Pancreas (tissue), 10 donors: ENCODE measurements at regions not wholly inside any gene's neighbourhood (a gene's known extent, or its start where the extent isn't known, plus 50 kb on each side); places are given as distances from the start of the nearest gene placed in this dataset.

Experiments
- ATAC-seq, 4 donors: fragments of 200-7000 bp; cut with Tn5 transposase; one replicate each; pipeline versions ENCODE4 v1.8.0 to v1.9.1; 2020; ENCODE audit warnings: mild to moderate bottlenecking in 4 of 4, moderate library complexity in 4 of 4
- DNase-seq, 6 donors: peaks; one replicate each; pipeline ENCODE4 v3.0.0-alpha.2; 2020
- FAIRE-seq: peaks from 2 replicates; lab custom pipeline; 2012; peaks lifted over from hg19 to GRCh38; lab: Jason Lieb, UNC
- H3K27ac ChIP-seq, 4 donors: fragments of 200-600 bp; sonication (generic); 1 replicate in 3 of 4; 2 replicates in 1 of 4; pipeline versions ENCODE4 v1.5.0 to v1.8.0; 2020
- H3K27me3 ChIP-seq, 4 donors: fragments of 200-600 bp; one replicate each; pipeline ENCODE4 v1.8.0; 2021
- H3K36me3 ChIP-seq, 3 donors: fragments of 200-600 bp; sonication (generic) in 1 of 3; one replicate each; pipeline versions ENCODE4 v1.5.0 to v1.8.0; 2020 to 2021
- H3K4me1 ChIP-seq, 3 donors: fragments of 200-600 bp; one replicate each; pipeline ENCODE4 v1.8.0; 2021
- H3K4me3 ChIP-seq, 4 donors: fragments of 200-600 bp; sonication (generic) in 2 of 4; one replicate each; pipeline versions ENCODE4 v1.5.0 to v1.8.0; 2020 to 2021
- H3K9me3 ChIP-seq, 4 donors: fragments of 200-600 bp; one replicate each; pipeline ENCODE4 v1.8.0; 2021
- WGBS, 2 donors: extraction: QIAGEN DNeasy Blood & Tissue Kit; methylation state at CpG; one replicate each; pipeline ENCODE4 v1.1.7; 2013; 5-methylcytosine and 5-hydroxymethylcytosine counted together
- intact Hi-C, 3 donors: fragments of 100-400 bp; cut with DNase I; formaldehyde crosslinking; loops; one replicate each; pipeline versions ENCODE4 v1.11.1 to v1.14.2; 2022
- TF ChIP-seq, protein P1 (sequence below), 4 donors: fragments of 200-600 bp; sonication (generic) in 3 of 4; IDR thresholded peaks; one replicate each; pipeline versions ENCODE4 v1.5.0 to v1.8.0; 2021; ENCODE audit warnings: antibody characterized with exemption in 4 of 4
- donor health status: healthy with polysubstance abuse.
- donor health status: DM: no; HTN: no; CAD: no; lungs with moderate emphysema.
- donor health status: DM: no; HTN: no; CAD: no.
- donor health status: control.
- donor health status: control.
- donor health status: Bipolar disorder and iron deficiency.
- donor health status: DM: yes; HTN: yes; CAD: no.
- donor health status: DM: no; HTN: no; CAD: no.
- donor health status: DM: no; HTN: no; CAD: no.
- donor health status: DM: yes; HTN: yes; CAD: no.

GRCh38 chr22:49138250-49138790 lies 689.4 kb downstream of the BRD1 start:
- Histone ChIP-seq H3K36me3 (no peaks in the 10 kb centered on the region), H3K4me1 (no peaks in the 10 kb centered on the region), H3K27me3 (no peaks in the 10 kb centered on the region), H3K27ac (no peak overlapping the region), H3K4me3 (no peak overlapping the region), H3K9me3 (no peaks in the 10 kb centered on the region)
- intact Hi-C loops = no loop called here
- FAIRE-seq (no peak), ATAC-seq (no peak), DNase-seq (no peak)
- WGBS, 2 donors = 68 to 73% methylated on average over 1 of the region's 1 CpG
- TF ChIP-seq, protein P1, sequence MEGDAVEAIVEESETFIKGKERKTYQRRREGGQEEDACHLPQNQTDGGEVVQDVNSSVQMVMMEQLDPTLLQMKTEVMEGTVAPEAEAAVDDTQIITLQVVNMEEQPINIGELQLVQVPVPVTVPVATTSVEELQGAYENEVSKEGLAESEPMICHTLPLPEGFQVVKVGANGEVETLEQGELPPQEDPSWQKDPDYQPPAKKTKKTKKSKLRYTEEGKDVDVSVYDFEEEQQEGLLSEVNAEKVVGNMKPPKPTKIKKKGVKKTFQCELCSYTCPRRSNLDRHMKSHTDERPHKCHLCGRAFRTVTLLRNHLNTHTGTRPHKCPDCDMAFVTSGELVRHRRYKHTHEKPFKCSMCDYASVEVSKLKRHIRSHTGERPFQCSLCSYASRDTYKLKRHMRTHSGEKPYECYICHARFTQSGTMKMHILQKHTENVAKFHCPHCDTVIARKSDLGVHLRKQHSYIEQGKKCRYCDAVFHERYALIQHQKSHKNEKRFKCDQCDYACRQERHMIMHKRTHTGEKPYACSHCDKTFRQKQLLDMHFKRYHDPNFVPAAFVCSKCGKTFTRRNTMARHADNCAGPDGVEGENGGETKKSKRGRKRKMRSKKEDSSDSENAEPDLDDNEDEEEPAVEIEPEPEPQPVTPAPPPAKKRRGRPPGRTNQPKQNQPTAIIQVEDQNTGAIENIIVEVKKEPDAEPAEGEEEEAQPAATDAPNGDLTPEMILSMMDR (IDR thresholded peaks at IDR 0.05) = no peak

- intact Hi-C loops = no loop called here
- FAIRE-seq (no peak), DNase-seq (no peak), ATAC-seq (no peak)
- no peak overlapping the region for H3K27ac ChIP-seq
- no peaks in the 10 kb centered on the region for H3K9me3 ChIP-seq
- 63 to 80% methylated on average over 7 of the region's 7 CpGs for WGBS, 2 donors
- no peak overlapping the region for H3K4me3 ChIP-seq
- H3K27me3 ChIP-seq = no peaks in the 10 kb centered on the region
- TF ChIP-seq, protein P1 (IDR thresholded peaks at IDR 0.05) = no peak
- H3K4me1 ChIP-seq = no peaks in the 10 kb centered on the region
- H3K36me3 ChIP-seq = no peaks in the 10 kb centered on the region
These were observed 690.4 kb downstream of the BRD1 start for GRCh38 chr22:49137206-49137840.

GRCh38 chr22:49136816-49137180 lies 690.9 kb downstream of the BRD1 start:
- Histone ChIP-seq H3K4me1 (no peaks in the 10 kb centered on the region), H3K36me3 (no peaks in the 10 kb centered on the region), H3K4me3 (no peak overlapping the region), H3K27ac (no peak overlapping the region), H3K9me3 (no peaks in the 10 kb centered on the region), H3K27me3 (no peaks in the 10 kb centered on the region)
- intact Hi-C loops = no loop called here
- WGBS, 2 donors = 75 to 85% methylated on average over 9 of the region's 9 CpGs
- TF ChIP-seq, protein P1 (IDR thresholded peaks at IDR 0.05) = no peak
- ATAC-seq (no peak), DNase-seq (no peak), FAIRE-seq (no peak)

- 72 to 78% methylated on average over 25 of the region's 25 CpGs for WGBS, 2 donors
- DNase-seq (no peak), FAIRE-seq (no peak), ATAC-seq (no peak)
- H3K27ac ChIP-seq = no peak overlapping the region
- TF ChIP-seq, protein P1 (IDR thresholded peaks at IDR 0.05) = no peak
- no peaks in the 10 kb centered on the region for H3K9me3 ChIP-seq
- no peaks in the 10 kb centered on the region for H3K4me1 ChIP-seq
- H3K27me3 ChIP-seq = no peaks in the 10 kb centered on the region
- no peaks in the 10 kb centered on the region for H3K36me3 ChIP-seq
- no peak overlapping the region for H3K4me3 ChIP-seq
- intact Hi-C loops = no loop called here
These were observed 691.4 kb downstream of the BRD1 start for GRCh38 chr22:49136041-49136815.

DNA sequence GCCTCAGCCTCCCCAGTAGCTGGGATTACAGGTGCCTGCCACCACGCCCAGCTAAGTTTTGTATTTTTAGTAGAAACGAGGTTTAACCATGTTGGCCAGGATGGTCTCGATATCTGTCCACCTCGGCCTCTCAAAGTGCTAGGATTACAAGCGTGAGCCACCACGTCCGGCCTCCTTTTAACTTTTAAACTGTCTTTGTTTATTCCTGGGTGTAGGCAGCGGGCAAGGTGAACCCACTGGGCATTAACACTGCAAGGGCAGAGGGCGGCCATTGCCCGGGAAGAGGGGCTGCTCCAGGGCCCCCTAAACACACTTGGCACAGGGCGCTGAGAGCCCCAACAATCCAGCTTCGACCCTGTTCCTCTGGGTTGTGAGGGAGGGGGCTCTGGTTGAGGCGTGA lies 693.6 kb downstream of the BRD1 start:
- Histone ChIP-seq H3K27ac (no peak overlapping the region), H3K27me3 (no peaks in the 10 kb centered on the region), H3K9me3 (no peaks in the 10 kb centered on the region), H3K36me3 (no peaks in the 10 kb centered on the region), H3K4me1 (no peaks in the 10 kb centered on the region), H3K4me3 (no peak overlapping the region)
- WGBS, 2 donors = 68 to 78% methylated on average over 13 of the region's 13 CpGs
- TF ChIP-seq, protein P1 (IDR thresholded peaks at IDR 0.05) = no peak
- intact Hi-C loops = no loop called here
- FAIRE-seq (no peak), DNase-seq (no peak), ATAC-seq (no peak)
